ENCODE measurements at regions not wholly inside any gene's neighbourhood (a gene's known extent, or its start where the extent isn't known, plus 50 kb on each side); places are given as distances from the start of the nearest gene placed in this dataset.
A peak's percentile ranks its signal among the peaks of the same experiment; 100 is the strongest.

- intact Hi-C loops (cut with micrococcal nuclease; ENCODE audit: unreplicated experiment) = no loop called here
Measured at GRCh38 chr2:24432735-24433134, 58.3 kb upstream of the NCOA1 start.

DNA sequence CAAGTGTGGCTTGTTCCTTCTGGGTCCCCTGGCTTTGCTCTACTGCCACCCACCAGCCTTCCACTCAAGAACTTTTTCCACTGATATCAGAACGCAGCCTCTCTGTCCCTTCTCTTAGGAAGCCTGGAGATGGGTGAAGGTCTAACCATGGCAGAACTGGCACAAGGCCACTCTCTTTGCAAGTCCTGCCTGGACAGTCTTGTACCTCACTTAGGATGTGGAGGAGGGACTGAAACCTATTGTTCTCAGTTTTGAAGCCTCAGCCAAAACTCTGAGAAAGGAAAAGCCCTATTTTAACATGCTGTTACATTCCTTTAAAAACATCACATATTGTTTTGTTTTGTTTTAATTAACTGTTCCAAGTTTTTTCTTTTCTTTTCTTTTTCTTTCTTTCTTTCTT lies 58.9 kb upstream of the NCOA1 start:
- 95% methylated on average over 1 of the region's 1 CpG for WGBS (ENCODE audit: insufficient coverage, insufficient replicate concordance, low lambda C conversion rate, missing lambda C conversion rate)
- in situ Hi-C loops (cut with MboI) (no loop called here), intact Hi-C loops (cut with micrococcal nuclease; ENCODE audit: unreplicated experiment) (no loop called here)
- BruUV-seq (replicated peaks) = no TSS peak
- no peak overlapping the region for H3K4me2 ChIP-seq (ENCODE audit: control insufficient read depth, insufficient read depth)
- H4K20me1 ChIP-seq (ENCODE audit: control insufficient read depth, insufficient read depth) = no peaks in the 10 kb centered on the region
- no peaks in the 10 kb centered on the region for H3K36me3 ChIP-seq (ENCODE audit: control insufficient read depth in 2 of 2, insufficient read depth in 2 of 2, low read length in 1 of 2)
- DNase-seq (ENCODE audit: low read depth, low spot score) (no peak), FAIRE-seq (no peak), ATAC-seq (no peak)
- H3K9ac ChIP-seq (ENCODE audit: control insufficient read depth, insufficient read depth, low read length) = no peak overlapping the region
- ChIA-PET POLR2A (no interaction called here), CTCF (interaction anchor here (1.2 kb wide), 1 partner anchor 12 kb away, joined by 3 read pairs; no protein-coding TSS in a partner anchor), SMC1A (ENCODE audit: uncharacterized antibody, unreplicated experiment) (interaction anchor here (1.5 kb wide), 1 partner anchor 543 kb away, joined by 3 read pairs; no protein-coding TSS in a partner anchor), RAD21 (ENCODE audit: unreplicated experiment) (no interaction called here)
- TF ChIP-seq GATAD2B (conservative IDR thresholded peaks at IDR 0.05; ENCODE audit: low read depth) = no peak
- TF ChIP-seq, protein P1, sequence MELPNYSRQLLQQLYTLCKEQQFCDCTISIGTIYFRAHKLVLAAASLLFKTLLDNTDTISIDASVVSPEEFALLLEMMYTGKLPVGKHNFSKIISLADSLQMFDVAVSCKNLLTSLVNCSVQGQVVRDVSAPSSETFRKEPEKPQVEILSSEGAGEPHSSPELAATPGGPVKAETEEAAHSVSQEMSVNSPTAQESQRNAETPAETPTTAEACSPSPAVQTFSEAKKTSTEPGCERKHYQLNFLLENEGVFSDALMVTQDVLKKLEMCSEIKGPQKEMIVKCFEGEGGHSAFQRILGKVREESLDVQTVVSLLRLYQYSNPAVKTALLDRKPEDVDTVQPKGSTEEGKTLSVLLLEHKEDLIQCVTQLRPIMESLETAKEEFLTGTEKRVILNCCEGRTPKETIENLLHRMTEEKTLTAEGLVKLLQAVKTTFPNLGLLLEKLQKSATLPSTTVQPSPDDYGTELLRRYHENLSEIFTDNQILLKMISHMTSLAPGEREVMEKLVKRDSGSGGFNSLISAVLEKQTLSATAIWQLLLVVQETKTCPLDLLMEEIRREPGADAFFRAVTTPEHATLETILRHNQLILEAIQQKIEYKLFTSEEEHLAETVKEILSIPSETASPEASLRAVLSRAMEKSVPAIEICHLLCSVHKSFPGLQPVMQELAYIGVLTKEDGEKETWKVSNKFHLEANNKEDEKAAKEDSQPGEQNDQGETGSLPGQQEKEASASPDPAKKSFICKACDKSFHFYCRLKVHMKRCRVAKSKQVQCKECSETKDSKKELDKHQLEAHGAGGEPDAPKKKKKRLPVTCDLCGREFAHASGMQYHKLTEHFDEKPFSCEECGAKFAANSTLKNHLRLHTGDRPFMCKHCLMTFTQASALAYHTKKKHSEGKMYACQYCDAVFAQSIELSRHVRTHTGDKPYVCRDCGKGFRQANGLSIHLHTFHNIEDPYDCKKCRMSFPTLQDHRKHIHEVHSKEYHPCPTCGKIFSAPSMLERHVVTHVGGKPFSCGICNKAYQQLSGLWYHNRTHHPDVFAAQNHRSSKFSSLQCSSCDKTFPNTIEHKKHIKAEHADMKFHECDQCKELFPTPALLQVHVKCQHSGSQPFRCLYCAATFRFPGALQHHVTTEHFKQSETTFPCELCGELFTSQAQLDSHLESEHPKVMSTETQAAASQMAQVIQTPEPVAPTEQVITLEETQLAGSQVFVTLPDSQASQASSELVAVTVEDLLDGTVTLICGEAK (IDR thresholded peaks at IDR 0.05; ENCODE audit: borderline replicate concordance) = no peak
- TF ChIP-seq DPF2 (IDR thresholded peaks at IDR 0.05) = no peak
- no peak for TF ChIP-seq CEBPB (IDR thresholded peaks at IDR 0.05; ENCODE audit: borderline replicate concordance in 1 of 2, low read depth in 2 of 2, low read length in 2 of 2)
- no peak for TF ChIP-seq CREM (IDR thresholded peaks at IDR 0.05; ENCODE audit: low read depth)
- no peaks in the 10 kb centered on the region for H3K9me3 ChIP-seq (replicated peaks; ENCODE audit: control insufficient read depth, insufficient read depth, low read length)
- H3K27me3 ChIP-seq (replicated peaks in 1 of 2; ENCODE audit: control insufficient read depth in 2 of 2, insufficient read depth in 2 of 2, low read length in 1 of 2) = no peaks in the 10 kb centered on the region
- H3K4me3 ChIP-seq = no peak overlapping the region
- no peaks in the 10 kb centered on the region for H3K4me1 ChIP-seq (ENCODE audit: control insufficient read depth, insufficient read depth, low read length)
- H2AFZ ChIP-seq (ENCODE audit: control insufficient read depth, low read depth, low read length) = no peak overlapping the region
- H3K27ac ChIP-seq (ENCODE audit: control insufficient read depth, insufficient read depth) = no peak overlapping the region
- H3K79me2 ChIP-seq (ENCODE audit: control insufficient read depth, insufficient read depth, low read length) = no peaks in the 10 kb centered on the region

More at GRCh38 chr2:24432735-24433134, 58.3 kb upstream of the NCOA1 start:
- POLR2A ChIA-PET = no interaction called here
- no peak overlapping the region for H3K9ac ChIP-seq (ENCODE audit: control insufficient read depth, insufficient read depth, low read length)
- no peak for DNase-seq (ENCODE audit: low read depth, low spot score)
- no peak for FAIRE-seq
- SMC1A ChIA-PET (ENCODE audit: uncharacterized antibody, unreplicated experiment) = interaction anchor here (0.9 to 3.2 kb wide), 4 partner anchors 9 to 543 kb away, joined by 3 to 20 read pairs (median 4); no protein-coding TSS in a partner anchor
- no peak overlapping the region for H3K4me2 ChIP-seq (ENCODE audit: control insufficient read depth, insufficient read depth)
- CTCF ChIA-PET = interaction anchor here (1.3 to 4.1 kb wide), 4 partner anchors 9 to 395 kb away, joined by 3 to 29 read pairs (median 4); no protein-coding TSS in a partner anchor
- no peak overlapping the region for H3K27ac ChIP-seq (ENCODE audit: control insufficient read depth, insufficient read depth)
- H3K9me3 ChIP-seq (replicated peaks; ENCODE audit: control insufficient read depth, insufficient read depth, low read length) = no peaks in the 10 kb centered on the region
- no peaks in the 10 kb centered on the region for H3K79me2 ChIP-seq (ENCODE audit: control insufficient read depth, insufficient read depth, low read length)
- H3K27me3 ChIP-seq (replicated peaks in 1 of 2; ENCODE audit: control insufficient read depth in 2 of 2, insufficient read depth in 2 of 2, low read length in 1 of 2) = no peaks in the 10 kb centered on the region
- no peak for ATAC-seq
- no peak overlapping the region for H3K4me3 ChIP-seq
- TF ChIP-seq SPI1 (IDR thresholded peaks at IDR 0.05; ENCODE audit: borderline replicate concordance, insufficient read depth, low read depth, low read length) (peak; percentile 85), ASH2L (IDR thresholded peaks at IDR 0.05; ENCODE audit: borderline replicate concordance, low read depth) (no peak)
- H4K20me1 ChIP-seq (ENCODE audit: control insufficient read depth, insufficient read depth) = no peaks in the 10 kb centered on the region
- H2AFZ ChIP-seq (ENCODE audit: control insufficient read depth, low read depth, low read length) = no peak overlapping the region
- in situ Hi-C loops (cut with MboI) = no loop called here
- 67% methylated on average over 3 of the region's 3 CpGs for WGBS (ENCODE audit: insufficient coverage, insufficient replicate concordance, low lambda C conversion rate, missing lambda C conversion rate)
- RAD21 ChIA-PET (ENCODE audit: unreplicated experiment) = interaction anchor here (2.4 kb wide), 1 partner anchor 10 kb away, joined by 7 read pairs; no protein-coding TSS in a partner anchor
- no peaks in the 10 kb centered on the region for H3K36me3 ChIP-seq (ENCODE audit: control insufficient read depth in 2 of 2, insufficient read depth in 2 of 2, low read length in 1 of 2)
- no peaks in the 10 kb centered on the region for H3K4me1 ChIP-seq (ENCODE audit: control insufficient read depth, insufficient read depth, low read length)
- no TSS peak for BruUV-seq (replicated peaks)
